H9 (cell line): ENCODE measurements at regions not wholly inside any gene's neighbourhood (a gene's known extent, or its start where the extent isn't known, plus 50 kb on each side); places are given as distances from the start of the nearest gene placed in this dataset.

Experiments used
- DNase-seq: peaks from one replicate; pipeline ENCODE4 v3.0.0-alpha.2; 2017
- H2AFZ ChIP-seq: one replicate; pipeline ENCODE4 v1.6.1; 2013; ENCODE audit warnings: mild to moderate bottlenecking, low read length, control low read depth, moderate library complexity
- H2AK5ac ChIP-seq: 2 replicates; pipeline ENCODE4 v1.6.1; 2013; ENCODE audit warnings: low read length, control low read depth, mixed read lengths; ENCODE audit not compliant: insufficient read length
- H2BK120ac ChIP-seq: one replicate; pipeline ENCODE4 v1.6.1; 2013; ENCODE audit warnings: low read depth, mild to moderate bottlenecking, low read length, control low read depth, inconsistent platforms; ENCODE audit not compliant: poor library complexity, severe bottlenecking
- H2BK12ac ChIP-seq: 2 replicates; pipeline ENCODE4 v1.6.1; 2013; ENCODE audit warnings: low read length, control low read depth, mixed read lengths, low read depth; ENCODE audit not compliant: insufficient read length
- H2BK15ac ChIP-seq: 2 replicates; pipeline ENCODE4 v1.6.1; 2013; ENCODE audit warnings: low read depth, low read length, control low read depth
- H2BK20ac ChIP-seq: one replicate; pipeline ENCODE4 v1.6.1; 2013; ENCODE audit warnings: low read depth, mild to moderate bottlenecking, low read length, control low read depth, inconsistent platforms; ENCODE audit not compliant: poor library complexity, severe bottlenecking
- H2BK5ac ChIP-seq: 2 replicates; pipeline ENCODE4 v1.6.1; 2013; ENCODE audit warnings: low read length, control low read depth, mixed read lengths; ENCODE audit not compliant: insufficient read length
- H3K14ac ChIP-seq: 2 replicates; pipeline ENCODE4 v1.6.1; 2013; ENCODE audit warnings: low read length, control low read depth; ENCODE audit not compliant: insufficient read depth
- H3K18ac ChIP-seq: 2 replicates; pipeline ENCODE4 v1.6.1; 2013; ENCODE audit warnings: low read depth, mild to moderate bottlenecking, mixed read lengths, low read length, control low read depth; ENCODE audit not compliant: insufficient read length
- H3K23ac ChIP-seq: 2 replicates; pipeline ENCODE4 v1.6.1; 2013; ENCODE audit warnings: low read length, control low read depth, mixed read lengths, low read depth; ENCODE audit not compliant: insufficient read length
- H3K23me2 ChIP-seq: 2 replicates; pipeline ENCODE4 v1.6.1; 2013; ENCODE audit warnings: low read depth, mild to moderate bottlenecking, mixed read lengths, low read length, control low read depth; ENCODE audit not compliant: insufficient read length, poor library complexity, severe bottlenecking
- H3K27ac ChIP-seq: 2 replicates; pipeline ENCODE4 v1.5.1; 2013; ENCODE audit warnings: low read length, control low read depth, mixed read lengths, low read depth; ENCODE audit not compliant: insufficient read length
- H3K27me3 ChIP-seq: 2 replicates; pipeline ENCODE4 v1.6.1; 2013; ENCODE audit warnings: low read length, control low read depth, inconsistent platforms; ENCODE audit not compliant: insufficient read depth
- H3K4ac ChIP-seq: 2 replicates; pipeline ENCODE4 v1.6.1; 2013; ENCODE audit warnings: low read depth, mild to moderate bottlenecking, control low read depth, inconsistent platforms, low read length, moderate library complexity
- H3K4me1 ChIP-seq: 2 replicates; pipeline ENCODE4 v1.6.1; 2013; ENCODE audit warnings: low read length, control low read depth, inconsistent platforms; ENCODE audit not compliant: insufficient read depth
- H3K4me2 ChIP-seq: 2 replicates; pipeline ENCODE4 v1.6.1; 2013; ENCODE audit warnings: low read length, control low read depth, mixed read lengths; ENCODE audit not compliant: insufficient read length, insufficient read depth
- H3K56ac ChIP-seq: 2 replicates; pipeline ENCODE4 v1.6.1; 2013; ENCODE audit warnings: low read depth, mild to moderate bottlenecking, mixed read lengths, low read length, control low read depth; ENCODE audit not compliant: insufficient read length
- H3K79me1 ChIP-seq: 2 replicates; pipeline ENCODE4 v1.6.1; 2013; ENCODE audit warnings: low read depth, mild to moderate bottlenecking, moderate library complexity, low read length, control low read depth, inconsistent platforms; ENCODE audit not compliant: insufficient read depth, poor library complexity, severe bottlenecking
- H3K79me2 ChIP-seq: 2 replicates; pipeline ENCODE4 v1.6.1; 2013; ENCODE audit warnings: low read length, control low read depth, inconsistent platforms; ENCODE audit not compliant: insufficient read depth
- H3K9ac ChIP-seq: 2 replicates; pipeline ENCODE4 v1.6.1; 2013; ENCODE audit warnings: low read length, control low read depth, mixed read lengths; ENCODE audit not compliant: insufficient read length; ENCODE audit errors: extremely low read depth
- H3K9me3 ChIP-seq: one replicate; pipeline ENCODE4 v1.6.1; 2013; ENCODE audit warnings: low read depth, low read length, inconsistent platforms; ENCODE audit not compliant: control insufficient read depth
- H3T11ph ChIP-seq: one replicate; pipeline ENCODE4 v1.6.1; 2013; ENCODE audit warnings: mild to moderate bottlenecking, low read length, control low read depth, inconsistent platforms
- H4K20me1 ChIP-seq: one replicate; pipeline ENCODE4 v1.6.1; 2013; ENCODE audit not compliant: control insufficient read depth, insufficient read length, insufficient read depth
- H4K5ac ChIP-seq: 2 replicates; pipeline ENCODE4 v1.6.1; 2013; ENCODE audit warnings: low read depth, mild to moderate bottlenecking, mixed read lengths, low read length, control low read depth; ENCODE audit not compliant: insufficient read length
- H4K8ac ChIP-seq: replicated peaks from 2 replicates; pipeline ENCODE4 v1.6.1; 2013; ENCODE audit warnings: low read length, control low read depth, mixed read lengths, low read depth; ENCODE audit not compliant: insufficient read length
- H4K91ac ChIP-seq: 2 replicates; pipeline ENCODE4 v1.6.1; 2013; ENCODE audit warnings: low read depth, mild to moderate bottlenecking, moderate library complexity, mixed read lengths, low read length, control low read depth; ENCODE audit not compliant: insufficient read length
- H3K27ac Mint-ChIP-seq, 3 experiments: 2 replicates in 2 of 3; 3 replicates in 1 of 3; pipeline ENCODE4 v1.8.0; 2020 to 2021; ENCODE audit warnings: mixed read lengths in 3 of 3, mild to moderate bottlenecking in 1 of 3, moderate library complexity in 1 of 3
- H3K27me3 Mint-ChIP-seq: 2 replicates; pipeline ENCODE4 v1.8.0; 2021; ENCODE audit warnings: low read depth, mild to moderate bottlenecking, moderate library complexity, mixed read lengths
- H3K36me3 Mint-ChIP-seq, 3 experiments: 2 replicates in 2 of 3; 3 replicates in 1 of 3; pipeline ENCODE4 v1.8.0; 2020 to 2021; ENCODE audit warnings: low read depth in 3 of 3, mixed read lengths in 3 of 3; ENCODE audit not compliant: insufficient read depth in 1 of 3
- H3K4me1 Mint-ChIP-seq, 2 experiments: 2 replicates each; pipeline ENCODE4 v1.8.0; 2020; ENCODE audit warnings: mixed read lengths in 2 of 2
- H3K4me3 Mint-ChIP-seq, 2 experiments: 2 replicates in 1 of 2; 3 replicates in 1 of 2; pipeline ENCODE4 v1.8.0; 2020 to 2021; ENCODE audit warnings: mild to moderate bottlenecking in 2 of 2, mixed read lengths in 2 of 2, moderate library complexity in 1 of 2
- H3K9me3 Mint-ChIP-seq, 2 experiments: 2 replicates in 1 of 2; 3 replicates in 1 of 2; pipeline ENCODE4 v1.8.0; 2020; ENCODE audit warnings: mild to moderate bottlenecking in 2 of 2, mixed read lengths in 2 of 2, moderate library complexity in 1 of 2
- CTCF ChIP-seq: fragments of 200-600 bp; sonication (generic); conservative IDR thresholded peaks from 3 replicates; pipeline ENCODE4 v1.8.0; 2021; ENCODE audit warnings: antibody characterized with exemption, mild to moderate bottlenecking
- WGBS: extraction: QIAGEN DNeasy Blood & Tissue Kit; methylation state at CpG from one replicate; pipeline ENCODE4 v1.1.7; 2013; ENCODE audit warnings: missing lambda C conversion rate, low lambda C conversion rate, mixed read lengths; ENCODE audit not compliant: insufficient read length; ENCODE audit errors: extremely low coverage; 5-methylcytosine and 5-hydroxymethylcytosine counted together

- Histone ChIP-seq H3K23me2 (no peaks in the 10 kb centered on the region), H3K4me2 (no peak overlapping the region), H3K79me2 (no peaks in the 10 kb centered on the region), H3K4ac (no peak overlapping the region), H4K5ac (no peak overlapping the region), H3K18ac (no peak overlapping the region), H2BK20ac (no peak overlapping the region), H4K20me1 (no peaks in the 10 kb centered on the region), H2AFZ (no peak overlapping the region), H3T11ph (no peak overlapping the region), H3K14ac (no peak overlapping the region), H4K91ac (no peak overlapping the region), H3K27ac (no peak overlapping the region), H2BK120ac (no peak overlapping the region), H3K9ac (no peak overlapping the region), H3K9me3 (no peaks in the 10 kb centered on the region), H3K56ac (no peak overlapping the region), H4K8ac (no peak overlapping the region), H2BK12ac (no peak overlapping the region), H3K23ac (no peak overlapping the region), H2BK5ac (no peak overlapping the region), H2AK5ac (no peak overlapping the region), H2BK15ac (no peak overlapping the region), H3K27me3 (no peaks in the 10 kb centered on the region), H3K4me1 (no peaks in the 10 kb centered on the region; the same call in 1 of the 2 replicates), H3K79me1 (no peaks in the 10 kb centered on the region)
- H3K4me3 Mint-ChIP-seq = no peak overlapping the region
- no CpG with 5 or more reads among the region's 1 CpG for WGBS
- no peak for DNase-seq
- no peak for TF ChIP-seq CTCF
- no peaks in the 10 kb centered on the region for H3K36me3 Mint-ChIP-seq
- H3K27ac Mint-ChIP-seq = no peak overlapping the region
- H3K4me1 Mint-ChIP-seq = peaks cover 6 to 11% of the 10 kb centered on the region in 2 experiments; a peak in 3 of 4 replicates
- H3K27me3 Mint-ChIP-seq = peaks cover 5% of the 10 kb centered on the region; the same call in 1 of the 2 replicates
- no peaks in the 10 kb centered on the region; a peak in 1 of 5 replicates for H3K9me3 Mint-ChIP-seq
Measured at GRCh38 chr2:119064567-119064966, 94.0 kb downstream of the C1QL2 start.
